IPS-15b (cell line): ENCODE measurements at regions not wholly inside any gene's neighbourhood (a gene's known extent, or its start where the extent isn't known, plus 50 kb on each side); places are given as distances from the start of the nearest gene placed in this dataset.
A peak's percentile ranks its signal among the peaks of the same experiment; 100 is the strongest.

Experiments
- H3K27me3 ChIP-seq: one replicate; pipeline ENCODE4 v1.6.1; 2013; ENCODE audit warnings: low read length; ENCODE audit not compliant: control insufficient read depth, insufficient read depth
- H3K36me3 ChIP-seq: one replicate; pipeline ENCODE4 v1.6.1; 2013; ENCODE audit warnings: low read length; ENCODE audit not compliant: control insufficient read depth, insufficient read depth
- H3K4me1 ChIP-seq: one replicate; pipeline ENCODE4 v1.6.1; 2013; ENCODE audit warnings: mild to moderate bottlenecking, low read length; ENCODE audit not compliant: control insufficient read depth, insufficient read depth
- H3K4me3 ChIP-seq: one replicate; pipeline ENCODE4 v1.5.1; 2013; ENCODE audit warnings: low read depth, low read length
- H3K9ac ChIP-seq: one replicate; pipeline ENCODE4 v1.6.1; 2013; ENCODE audit warnings: low read depth, mild to moderate bottlenecking, low read length
- H3K9me3 ChIP-seq: one replicate; pipeline ENCODE4 v1.6.1; 2013; ENCODE audit warnings: mild to moderate bottlenecking, low read length; ENCODE audit not compliant: control insufficient read depth, insufficient read depth

DNA sequence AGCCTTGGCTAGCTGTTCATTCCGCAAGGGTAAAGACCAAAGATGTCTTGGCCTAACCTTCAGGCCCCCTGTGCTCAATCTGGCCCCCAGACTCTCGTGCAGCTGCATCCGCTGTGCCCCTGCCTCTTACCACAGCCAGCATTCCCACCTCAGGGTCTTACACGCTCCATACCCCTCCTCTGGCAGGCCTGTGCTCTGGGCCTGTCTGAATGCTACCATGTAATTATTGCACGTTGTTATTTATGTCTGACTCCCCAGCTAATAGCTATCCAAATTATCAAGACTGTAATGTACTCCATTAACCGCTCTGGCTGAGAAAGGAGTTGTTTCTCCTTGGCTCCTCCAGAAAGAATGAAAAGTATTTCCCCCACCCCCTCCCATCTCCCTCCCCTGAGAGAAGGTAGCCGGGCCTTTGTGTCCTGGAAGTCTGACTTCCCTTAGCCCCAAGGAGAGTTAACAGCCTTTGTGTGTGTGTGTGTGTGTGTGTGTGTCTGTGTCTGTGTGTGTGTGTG lies 54.5 kb upstream of the UBE2E1 start:
- Histone ChIP-seq H3K9me3 (no peaks in the 10 kb centered on the region), H3K36me3 (no peaks in the 10 kb centered on the region), H3K4me3 (peak overlapping the region; percentile 27), H3K9ac (no peak overlapping the region), H3K4me1 (peaks cover 5% of the 10 kb centered on the region), H3K27me3 (peaks cover 17% of the 10 kb centered on the region)

- H3K4me3 ChIP-seq: no peak overlapping the region
- peaks cover 17% of the 10 kb centered on the region for H3K27me3 ChIP-seq
- no peaks in the 10 kb centered on the region for H3K9me3 ChIP-seq
- peaks cover 5% of the 10 kb centered on the region for H3K4me1 ChIP-seq
- H3K36me3 ChIP-seq: no peaks in the 10 kb centered on the region
- H3K9ac ChIP-seq: no peak overlapping the region
Observed at GRCh38 chr3:23752126-23752525, 53.6 kb upstream of the UBE2E1 start.

DNA sequence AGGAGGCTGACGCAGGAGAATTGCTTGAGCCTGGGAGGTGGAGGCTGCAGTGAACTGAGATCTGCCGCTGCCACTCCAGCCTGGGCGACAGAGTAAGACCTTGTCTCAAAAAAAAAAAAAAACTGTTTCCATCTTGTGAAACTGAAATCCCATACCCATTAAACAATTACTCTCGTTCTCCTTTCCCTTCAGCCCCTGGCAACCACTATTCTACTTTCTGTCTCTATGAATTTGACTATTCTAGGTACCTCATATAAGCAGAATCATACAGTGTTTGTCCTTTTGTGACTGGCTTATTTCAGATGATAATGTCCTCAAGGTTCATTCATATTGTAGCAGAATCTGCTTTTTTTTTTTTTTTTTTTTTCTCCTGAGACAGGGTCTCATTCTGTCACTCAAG lies 51.5 kb upstream of the UBE2E1 start:
- Histone ChIP-seq H3K27me3 (peaks cover 8% of the 10 kb centered on the region), H3K36me3 (no peaks in the 10 kb centered on the region), H3K4me3 (no peak overlapping the region), H3K9ac (no peak overlapping the region), H3K9me3 (no peaks in the 10 kb centered on the region), H3K4me1 (peaks cover 5% of the 10 kb centered on the region)
